GM13977 (cell line): ENCODE measurements at regions not wholly inside any gene's neighbourhood (a gene's known extent, or its start where the extent isn't known, plus 50 kb on each side); places are given as distances from the start of the nearest gene placed in this dataset.

ENCODE experiments used
- DNase-seq: peaks from one replicate; pipeline ENCODE4 v3.0.0; 2012; ENCODE audit warnings: low spot score
- CTCF ChIP-seq: IDR thresholded peaks from 2 replicates; pipeline ENCODE4 v1.5.1; 2012; ENCODE audit warnings: mild to moderate bottlenecking, control low read depth; ENCODE audit not compliant: insufficient read depth; ENCODE audit errors: extremely low read depth, missing control alignments
- in situ Hi-C: fragments of 300-500 bp; cut with MboI; formaldehyde crosslinking; loops from one replicate; pipeline ENCODE4 v1.12.0; 2022; ENCODE audit warnings: low sequenced_read_pairs, low pct_unique_long_range_greater_than_20kb, mixed read lengths, inconsistent platforms; ENCODE audit not compliant: unreplicated experiment

GRCh38 chr3:157763644-157764043 lies 260.4 kb upstream of the VEPH1 start:
- TF ChIP-seq CTCF = no peak
- in situ Hi-C loops = no loop called here
- DNase-seq = no peak

GRCh38 chr3:157759311-157759710 lies 256.1 kb upstream of the VEPH1 start:
- no peak for TF ChIP-seq CTCF
- no peak for DNase-seq
- in situ Hi-C loops = no loop called here

- no peak for TF ChIP-seq CTCF
- in situ Hi-C loops = no loop called here
- DNase-seq = no peak
Observed at GRCh38 chr3:157755233-157755632, 252.0 kb upstream of the VEPH1 start.

DNA sequence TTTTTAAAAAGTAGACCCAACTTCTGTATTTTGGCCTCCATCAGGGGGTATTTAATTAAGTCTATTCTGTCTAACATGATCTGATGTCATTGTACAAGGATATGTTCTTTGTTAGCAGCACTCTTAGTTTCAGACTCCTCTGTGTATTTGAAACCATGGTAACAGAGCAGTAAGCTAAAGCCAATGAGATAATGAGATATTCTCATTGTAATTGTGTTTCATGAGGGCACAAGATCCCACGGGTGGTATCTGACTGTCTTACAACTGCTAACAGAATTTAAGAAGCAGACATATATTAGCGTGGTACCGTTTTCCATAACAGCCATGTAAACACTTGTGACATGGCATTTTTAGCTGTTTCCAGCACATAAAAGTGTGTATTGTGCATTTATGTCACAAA lies 251.2 kb upstream of the VEPH1 start:
- no peak for DNase-seq
- TF ChIP-seq CTCF = no peak
- in situ Hi-C loops = no loop called here

GRCh38 chr3:157753787-157754136 lies 250.5 kb upstream of the VEPH1 start:
- no peak for DNase-seq
- in situ Hi-C loops = no loop called here
- no peak for TF ChIP-seq CTCF

DNA sequence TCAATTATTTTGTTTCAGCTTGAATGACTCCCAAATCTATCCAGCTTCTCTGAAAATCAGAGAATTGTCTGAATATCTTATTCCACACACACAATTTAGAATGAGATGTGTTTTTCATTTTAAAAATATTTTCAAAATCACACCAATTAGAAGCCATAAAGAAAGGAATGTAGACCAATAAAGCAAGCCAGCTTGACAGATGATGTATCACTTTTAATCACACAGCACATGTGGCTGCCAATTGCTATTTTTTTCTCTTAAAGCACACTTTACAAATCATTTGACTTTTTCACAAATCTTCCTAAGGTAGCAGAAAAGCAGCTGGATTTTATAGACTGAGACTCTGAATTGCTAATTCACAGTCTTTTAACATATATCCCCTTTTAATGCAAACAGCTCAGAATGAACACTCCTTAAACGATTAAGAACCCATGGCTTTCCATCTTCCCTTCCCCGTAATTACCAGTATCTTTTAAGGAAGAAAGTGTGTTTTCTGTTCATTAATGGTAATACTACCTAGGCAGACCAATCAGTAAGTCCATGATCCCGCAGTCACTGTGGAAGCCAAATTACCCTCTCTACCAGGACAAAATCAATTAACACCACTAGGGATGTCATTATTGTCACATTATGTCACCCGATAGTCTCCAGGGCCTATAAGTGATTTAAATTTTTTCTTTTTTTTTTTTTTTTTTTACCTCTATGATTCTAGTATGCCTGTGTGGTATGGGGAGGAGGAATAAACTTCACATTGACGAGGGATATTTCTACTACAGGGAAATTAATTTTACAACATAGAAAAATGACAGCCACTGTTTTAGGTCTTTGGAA lies 250.0 kb upstream of the VEPH1 start:
- no peak for DNase-seq
- no peak for TF ChIP-seq CTCF
- in situ Hi-C loops = no loop called here
